PC-3 (cell line): ENCODE measurements at regions not wholly inside any gene's neighbourhood (a gene's known extent, or its start where the extent isn't known, plus 50 kb on each side); places are given as distances from the start of the nearest gene placed in this dataset.

Experiments
- ATAC-seq: fragments of 200-7000 bp; cut with Tn5 transposase; 2 replicates; pipeline ENCODE4 v1.9.1; 2020; ENCODE audit warnings: mild to moderate bottlenecking, moderate library complexity
- BruUV-seq: library from RNA; stranded (reverse); fragments of 400-500 nt; replicated peaks from 2 replicates; lab custom pipeline; 2021; lab: Mats Ljungman, UMichigan
- CTCF ChIA-PET: fragments of 300-600 bp; sonication (Branson Sonifier 250); formaldehyde crosslinking; loops from one replicate; lab custom pipeline; 2022; ENCODE audit warnings: antibody characterized with exemption; lab: Charles Lee
- POLR2A ChIA-PET: fragments of 300-600 bp; sonication (Branson Sonifier 250); formaldehyde crosslinking; loops from one replicate; lab custom pipeline; 2022; ENCODE audit warnings: antibody characterized with exemption; ENCODE audit not compliant: unreplicated experiment; lab: Charles Lee
- DNase-seq: peaks from one replicate; pipeline ENCODE4 v3.0.0-alpha.2; 2015
- H2AFZ ChIP-seq: fragments of 300-600 bp; sonication (generic); 2 replicates; pipeline ENCODE4 v1.6.0; 2016; ENCODE audit warnings: antibody characterized with exemption, low read length
- H3F3A ChIP-seq: fragments of 300-600 bp; sonication (generic); one replicate; pipeline ENCODE4 v1.6.0; 2017; ENCODE audit warnings: antibody characterized with exemption, low read length, control low read depth, mild to moderate bottlenecking; ENCODE audit not compliant: unreplicated experiment
- H3K27ac ChIP-seq: fragments of 300-600 bp; sonication (generic); 2 replicates; pipeline ENCODE4 v1.5.1; 2016; ENCODE audit warnings: mild to moderate bottlenecking, low read length
- H3K27me3 ChIP-seq: fragments of 300-600 bp; sonication (generic); 2 replicates; pipeline ENCODE4 v1.6.1; 2016; ENCODE audit warnings: low read length, mixed read lengths
- H3K36me3 ChIP-seq: fragments of 300-600 bp; sonication (generic); 2 replicates; pipeline ENCODE4 v1.6.1; 2016; ENCODE audit warnings: low read depth, mixed run types, low read length, mixed read lengths
- H3K4me1 ChIP-seq: fragments of 300-600 bp; sonication (generic); 2 replicates; pipeline ENCODE4 v1.5.1; 2016; ENCODE audit warnings: low read length; ENCODE audit not compliant: insufficient read depth
- H3K4me2 ChIP-seq: fragments of 300-600 bp; sonication (generic); 2 replicates; pipeline ENCODE4 v1.6.0; 2016; ENCODE audit warnings: low read length
- H3K4me3 ChIP-seq: fragments of 300-600 bp; sonication (generic); 2 replicates; pipeline ENCODE4 v1.5.1; 2016; ENCODE audit warnings: mild to moderate bottlenecking, low read length, mixed read lengths
- H3K79me2 ChIP-seq: fragments of 300-600 bp; sonication (generic); 2 replicates; pipeline ENCODE4 v1.6.1; 2017; ENCODE audit warnings: low read length, mixed read lengths
- H3K9ac ChIP-seq: fragments of 300-600 bp; sonication (generic); 2 replicates; pipeline ENCODE4 v1.6.0; 2016; ENCODE audit warnings: mild to moderate bottlenecking, low read length
- H3K9me2 ChIP-seq: fragments of 300-600 bp; sonication (generic); replicated peaks from 2 replicates; pipeline ENCODE4 v1.6.1; 2016; ENCODE audit warnings: mixed run types, low read length, mixed read lengths
- H3K9me3 ChIP-seq: fragments of 300-600 bp; sonication (generic); 2 replicates; pipeline ENCODE4 v1.6.1; 2016; ENCODE audit warnings: low read length, mixed read lengths
- H4K20me1 ChIP-seq: fragments of 300-600 bp; sonication (generic); 2 replicates; pipeline ENCODE4 v1.6.1; 2016; ENCODE audit warnings: low read length, mixed read lengths
- EZH2 ChIP-seq: fragments of 300-600 bp; sonication (generic); IDR thresholded peaks from one replicate; pipeline ENCODE4 v1.6.1; 2017; ENCODE audit warnings: antibody characterized with exemption, mild to moderate bottlenecking, low read length; ENCODE audit not compliant: unreplicated experiment
- EZH2phosphoT487 ChIP-seq: fragments of 300-600 bp; sonication (generic); IDR thresholded peaks from 2 replicates; pipeline ENCODE4 v1.6.1; 2018; ENCODE audit warnings: mild to moderate bottlenecking, antibody characterized with exemption, low read length, borderline replicate concordance
- intact Hi-C: fragments of 100-400 bp; cut with micrococcal nuclease; formaldehyde crosslinking; loops from 2 replicates; pipeline ENCODE4 v1.9.0; 2023
- TF ChIP-seq, protein P1 (sequence below): fragments of 300-600 bp; sonication (generic); conservative IDR thresholded peaks from 2 replicates; pipeline ENCODE4 v1.5.1; 2017; ENCODE audit warnings: antibody characterized with exemption, low read depth, mild to moderate bottlenecking, low read length

DNA sequence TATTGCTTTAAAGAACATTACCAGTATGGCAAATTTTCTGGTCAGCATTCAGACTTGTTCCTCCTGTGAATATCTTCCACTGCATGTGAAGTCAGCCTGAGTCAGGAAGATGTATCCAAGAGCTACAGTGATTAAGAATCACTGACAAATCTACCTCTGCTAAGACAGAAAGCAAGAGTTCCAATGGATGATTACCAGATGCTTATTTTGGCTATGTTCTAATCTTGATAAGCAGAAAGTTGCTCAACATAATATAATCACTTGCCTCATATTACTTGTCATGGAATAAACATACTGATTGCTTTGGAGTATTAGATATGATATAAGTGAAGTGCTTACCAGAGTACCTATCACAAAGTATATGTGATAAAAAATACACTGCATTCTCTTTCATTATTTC lies 738.1 kb downstream of the ADGRL2 start:
- Histone ChIP-seq H3K4me3 (no peak overlapping the region), H3K4me2 (no peak overlapping the region), H3K27me3 (no peaks in the 10 kb centered on the region), H3K9me2 (no peaks in the 10 kb centered on the region), H3K9me3 (no peaks in the 10 kb centered on the region), H3K4me1 (no peaks in the 10 kb centered on the region), H3K27ac (no peak overlapping the region), H2AFZ (no peak overlapping the region), H3K36me3 (no peaks in the 10 kb centered on the region), H4K20me1 (no peaks in the 10 kb centered on the region), H3F3A (no peaks in the 10 kb centered on the region), H3K79me2 (no peaks in the 10 kb centered on the region), H3K9ac (no peak overlapping the region)
- ATAC-seq (no peak), DNase-seq (no peak)
- TF ChIP-seq EZH2 (no peak), EZH2phosphoT487 (no peak)
- TF ChIP-seq, protein P1, sequence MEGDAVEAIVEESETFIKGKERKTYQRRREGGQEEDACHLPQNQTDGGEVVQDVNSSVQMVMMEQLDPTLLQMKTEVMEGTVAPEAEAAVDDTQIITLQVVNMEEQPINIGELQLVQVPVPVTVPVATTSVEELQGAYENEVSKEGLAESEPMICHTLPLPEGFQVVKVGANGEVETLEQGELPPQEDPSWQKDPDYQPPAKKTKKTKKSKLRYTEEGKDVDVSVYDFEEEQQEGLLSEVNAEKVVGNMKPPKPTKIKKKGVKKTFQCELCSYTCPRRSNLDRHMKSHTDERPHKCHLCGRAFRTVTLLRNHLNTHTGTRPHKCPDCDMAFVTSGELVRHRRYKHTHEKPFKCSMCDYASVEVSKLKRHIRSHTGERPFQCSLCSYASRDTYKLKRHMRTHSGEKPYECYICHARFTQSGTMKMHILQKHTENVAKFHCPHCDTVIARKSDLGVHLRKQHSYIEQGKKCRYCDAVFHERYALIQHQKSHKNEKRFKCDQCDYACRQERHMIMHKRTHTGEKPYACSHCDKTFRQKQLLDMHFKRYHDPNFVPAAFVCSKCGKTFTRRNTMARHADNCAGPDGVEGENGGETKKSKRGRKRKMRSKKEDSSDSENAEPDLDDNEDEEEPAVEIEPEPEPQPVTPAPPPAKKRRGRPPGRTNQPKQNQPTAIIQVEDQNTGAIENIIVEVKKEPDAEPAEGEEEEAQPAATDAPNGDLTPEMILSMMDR: no peak
- ChIA-PET CTCF (no interaction called here), POLR2A (no interaction called here)
- BruUV-seq: no TSS peak
- intact Hi-C loops: no loop called here

DNA sequence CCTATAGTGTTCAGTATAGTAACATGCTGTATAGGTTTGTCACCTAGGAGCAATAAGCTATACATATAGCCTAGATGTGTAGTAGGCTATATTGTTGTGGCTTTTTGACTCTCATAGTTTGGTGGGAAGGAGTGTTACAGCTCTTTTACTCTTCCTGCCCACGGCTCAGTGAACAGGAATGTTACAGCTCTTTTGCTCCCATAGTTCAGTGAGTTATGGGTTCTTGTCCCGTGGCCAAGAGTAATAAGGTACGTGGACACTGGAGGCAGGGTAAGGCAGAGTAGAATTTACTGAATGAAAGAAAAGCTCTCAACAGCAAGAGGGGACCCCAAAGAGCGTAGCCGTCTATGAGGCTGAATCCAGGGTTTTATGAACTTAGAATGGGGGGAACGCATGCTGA lies 734.3 kb downstream of the ADGRL2 start:
- intact Hi-C loops: no loop called here
- Histone ChIP-seq H4K20me1 (no peaks in the 10 kb centered on the region), H3K9ac (no peak overlapping the region), H3K36me3 (no peaks in the 10 kb centered on the region), H3K27me3 (no peaks in the 10 kb centered on the region), H3F3A (no peaks in the 10 kb centered on the region), H3K27ac (no peak overlapping the region), H3K4me1 (no peaks in the 10 kb centered on the region), H3K79me2 (no peaks in the 10 kb centered on the region), H3K4me2 (no peak overlapping the region), H2AFZ (no peak overlapping the region), H3K4me3 (no peak overlapping the region), H3K9me2 (no peaks in the 10 kb centered on the region), H3K9me3 (no peaks in the 10 kb centered on the region)
- ChIA-PET CTCF (no interaction called here), POLR2A (no interaction called here)
- no TSS peak for BruUV-seq
- DNase-seq (no peak), ATAC-seq (no peak)
- TF ChIP-seq EZH2phosphoT487: no peak
- TF ChIP-seq EZH2: no peak
- TF ChIP-seq, protein P1: no peak

DNA sequence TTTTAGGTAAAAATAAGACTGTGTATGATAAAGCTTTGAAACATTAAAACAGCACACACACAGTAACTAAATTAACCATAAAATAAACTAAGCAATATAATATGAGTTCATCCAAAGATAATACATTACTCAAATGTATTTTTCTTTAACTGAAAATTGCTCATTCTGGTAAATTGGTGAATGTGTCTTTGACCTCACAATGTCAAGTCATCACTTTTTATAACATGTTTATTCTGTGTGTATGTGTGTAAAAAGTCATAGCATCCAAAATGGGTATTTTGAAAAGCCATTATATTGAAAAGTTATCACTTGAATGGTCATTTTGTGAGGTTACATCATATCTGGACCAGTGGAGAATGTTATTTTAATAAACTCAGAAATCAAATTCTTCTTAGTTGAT lies 724.6 kb downstream of the ADGRL2 start:
- no peaks in the 10 kb centered on the region for H3K36me3 ChIP-seq
- CTCF ChIA-PET: no interaction called here
- ATAC-seq (no peak), DNase-seq (no peak)
- H3K79me2 ChIP-seq: no peaks in the 10 kb centered on the region
- H3K9ac ChIP-seq: no peak overlapping the region
- H3K9me3 ChIP-seq: no peaks in the 10 kb centered on the region
- H3K4me2 ChIP-seq: no peak overlapping the region
- no peaks in the 10 kb centered on the region for H3K9me2 ChIP-seq
- H4K20me1 ChIP-seq: no peaks in the 10 kb centered on the region
- H3F3A ChIP-seq: no peaks in the 10 kb centered on the region
- H2AFZ ChIP-seq: no peak overlapping the region
- BruUV-seq: no TSS peak
- POLR2A ChIA-PET: no interaction called here
- H3K4me1 ChIP-seq: no peaks in the 10 kb centered on the region
- TF ChIP-seq EZH2: no peak
- TF ChIP-seq, protein P1: no peak
- intact Hi-C loops: no loop called here
- no peak overlapping the region for H3K27ac ChIP-seq
- no peak overlapping the region for H3K4me3 ChIP-seq
- H3K27me3 ChIP-seq: no peaks in the 10 kb centered on the region; the same call in 1 of the 2 replicates
